Stimulated activated CD4-positive, alpha-beta T cell treated with anti-CD3 and anti-CD28 coated beads, Interleukin-2, amount 100 ng/mL, for 48 hours (primary cell): ENCODE measurements at regions not wholly inside any gene's neighbourhood (a gene's known extent, or its start where the extent isn't known, plus 50 kb on each side); places are given as distances from the start of the nearest gene placed in this dataset.

Experiments used
- DNase-seq, 2 donors: peaks; one replicate each; pipeline ENCODE4 v3.0.0-alpha.2; 2020

GRCh38 chr2:236317938-236318396 is 53.8 kb upstream of the ASB18 start:
- no peak for DNase-seq

- DNase-seq, result no peak
Observed at GRCh38 chr2:236318401-236318800, 54.2 kb upstream of the ASB18 start.

- no peak for DNase-seq
Observed at GRCh38 chr2:236319036-236319435, 54.8 kb upstream of the ASB18 start.

- DNase-seq, result no peak
Observed at GRCh38 chr2:236321415-236321814, 57.2 kb upstream of the ASB18 start.

- no peak for DNase-seq
Observed at GRCh38 chr2:236333417-236334121, 69.4 kb upstream of the ASB18 start.

- DNase-seq, result no peak
Observed at GRCh38 chr2:236334122-236334876, 70.1 kb upstream of the ASB18 start.

- no peak for DNase-seq
Observed at GRCh38 chr2:236335696-236336574, 71.7 kb upstream of the ASB18 start.

GRCh38 chr2:236336575-236337464 is 72.6 kb upstream of the ASB18 start:
- no peak for DNase-seq

GRCh38 chr2:236337465-236338325 is 73.5 kb upstream of the ASB18 start:
- no peak for DNase-seq

- DNase-seq, result no peak
Observed at GRCh38 chr2:236338495-236339184, 74.4 kb upstream of the ASB18 start.

- no peak for DNase-seq
Observed at GRCh38 chr2:236340251-236340650, 76.0 kb upstream of the ASB18 start.

GRCh38 chr2:236341067-236341466 is 76.9 kb upstream of the ASB18 start:
- no peak for DNase-seq

- DNase-seq, result no peak
Observed at GRCh38 chr2:236341721-236342120, 77.5 kb upstream of the ASB18 start.

- DNase-seq, result no peak
Observed at GRCh38 chr2:236342507-236342906, 78.3 kb upstream of the ASB18 start.

GRCh38 chr2:236342951-236343350 is 78.7 kb upstream of the ASB18 start:
- no peak for DNase-seq

- DNase-seq, result peak; percentile 29 to 34
Observed at GRCh38 chr2:236343400-236344161, 79.4 kb upstream of the ASB18 start.

GRCh38 chr2:236344446-236344845 is 80.2 kb upstream of the ASB18 start:
- DNase-seq, result no peak

- DNase-seq, result no peak
Observed at GRCh38 chr2:236345081-236345714, 81.0 kb upstream of the ASB18 start.

- no peak for DNase-seq
Observed at GRCh38 chr2:236346366-236346765, 82.2 kb upstream of the ASB18 start.
